GM12873 (cell line): ENCODE measurements at regions not wholly inside any gene's neighbourhood (a gene's known extent, or its start where the extent isn't known, plus 50 kb on each side); places are given as distances from the start of the nearest gene placed in this dataset.

ENCODE experiments used
- CTCF ChIP-seq: IDR thresholded peaks from 2 replicates; pipeline ENCODE4 v1.5.1; 2012; ENCODE audit warnings: low read depth, mild to moderate bottlenecking, moderate library complexity, low read length, control low read depth; ENCODE audit not compliant: insufficient read depth; ENCODE audit errors: missing control alignments

- no peak for TF ChIP-seq CTCF
Measured at GRCh38 chr21:16034446-16035190, 304.8 kb downstream of the USP25 start.

GRCh38 chr21:16037421-16037955, 307.7 kb downstream of the USP25 start:
- no peak for TF ChIP-seq CTCF

GRCh38 chr21:16040601-16041000, 310.8 kb downstream of the USP25 start:
- no peak for TF ChIP-seq CTCF

- no peak for TF ChIP-seq CTCF
Measured at GRCh38 chr21:16044676-16045075, 314.9 kb downstream of the USP25 start.

GRCh38 chr21:16046656-16047330, 317.0 kb downstream of the USP25 start:
- no peak for TF ChIP-seq CTCF

GRCh38 chr21:16047904-16048303, 318.1 kb downstream of the USP25 start:
- no peak for TF ChIP-seq CTCF

- TF ChIP-seq CTCF = no peak
Measured at GRCh38 chr21:16055014-16055413, 325.2 kb downstream of the USP25 start.
